OCI-LY3 (cell line): ENCODE measurements at regions not wholly inside any gene's neighbourhood (a gene's known extent, or its start where the extent isn't known, plus 50 kb on each side); places are given as distances from the start of the nearest gene placed in this dataset.

Experiments
- CTCF ChIP-seq: fragments of 200-600, 300-600 bp; sonication (generic); IDR thresholded peaks from 2 replicates; pipeline ENCODE4 v1.5.1; 2014; ENCODE audit warnings: antibody characterized with exemption, low read length, low read depth
- EZH2phosphoT487 ChIP-seq: fragments of 200-600 bp; shearing (Covaris generic); IDR thresholded peaks from 2 replicates; pipeline ENCODE4 v1.6.1; 2018; ENCODE audit warnings: antibody characterized with exemption, mixed run types, low read depth

GRCh38 chr17:70615831-70616230 lies 446.5 kb downstream of the KCNJ2 start:
- no peak for TF ChIP-seq CTCF
- TF ChIP-seq EZH2phosphoT487, result no peak
